OCI-LY3 (cell line): ENCODE measurements at regions not wholly inside any gene's neighbourhood (a gene's known extent, or its start where the extent isn't known, plus 50 kb on each side); places are given as distances from the start of the nearest gene placed in this dataset.

Experiments
- H2AFZ ChIP-seq: fragments of 200-600, 300-600 bp; shearing (Covaris generic); 2 replicates; pipeline ENCODE4 v1.6.0; 2014; ENCODE audit warnings: antibody characterized with exemption, low read depth, low read length
- H3K27ac ChIP-seq: fragments of 200-600, 300-600 bp; sonication (generic); 2 replicates; pipeline ENCODE4 v1.5.1; 2014; ENCODE audit warnings: mild to moderate bottlenecking, low read length, moderate library complexity, mixed read lengths
- H3K27me3 ChIP-seq: fragments of 200-600, 300-600 bp; sonication (generic); 2 replicates; pipeline ENCODE4 v1.6.1; 2014; ENCODE audit warnings: low read depth, low read length, mixed read lengths
- H3K36me3 ChIP-seq: fragments of 200-600, 300-600 bp; sonication (generic); replicated peaks from 2 replicates; pipeline ENCODE3; 2014; ENCODE audit warnings: low read depth, low read length, mixed read lengths
- H3K4me1 ChIP-seq: fragments of 300-600, 200-600 bp; sonication (generic); 2 replicates; pipeline ENCODE4 v1.6.1; 2014; ENCODE audit warnings: low read length, mixed read lengths
- H3K4me2 ChIP-seq: fragments of 200-600, 300-600 bp; sonication (generic); 2 replicates; pipeline ENCODE4 v1.6.1; 2014; ENCODE audit warnings: low read length, mixed read lengths
- H3K4me3 ChIP-seq: fragments of 300-600, 200-600 bp; sonication (generic); 2 replicates; pipeline ENCODE4 v1.5.1; 2014; ENCODE audit warnings: antibody characterized with exemption, mild to moderate bottlenecking, low read length, moderate library complexity
- H3K79me2 ChIP-seq: fragments of 300-600, 200-600 bp; shearing (Covaris generic); 2 replicates; pipeline ENCODE4 v1.6.1; 2014; ENCODE audit warnings: mild to moderate bottlenecking, low read length, mixed read lengths
- H3K9ac ChIP-seq: fragments of 300-600, 200-600 bp; shearing (Covaris generic); 2 replicates; pipeline ENCODE4 v1.6.0; 2014; ENCODE audit warnings: mild to moderate bottlenecking, low read length, moderate library complexity
- H3K9me3 ChIP-seq: fragments of 200-600, 300-600 bp; shearing (Covaris generic); 2 replicates; pipeline ENCODE4 v1.6.1; 2014; ENCODE audit warnings: low read length, mixed read lengths; ENCODE audit not compliant: insufficient read depth
- H4K20me1 ChIP-seq: fragments of 200-600, 300-600 bp; sonication (generic); 2 replicates; pipeline ENCODE4 v1.6.1; 2016; ENCODE audit warnings: low read length, mixed read lengths; ENCODE audit not compliant: insufficient read depth
- EZH2phosphoT487 ChIP-seq: fragments of 200-600 bp; shearing (Covaris generic); IDR thresholded peaks from 2 replicates; pipeline ENCODE4 v1.6.1; 2018; ENCODE audit warnings: antibody characterized with exemption, mixed run types, low read depth
- TF ChIP-seq, protein P1 (sequence below): fragments of 200-600, 300-600 bp; sonication (generic); IDR thresholded peaks from 2 replicates; pipeline ENCODE4 v1.5.1; 2014; ENCODE audit warnings: antibody characterized with exemption, low read length, low read depth

DNA sequence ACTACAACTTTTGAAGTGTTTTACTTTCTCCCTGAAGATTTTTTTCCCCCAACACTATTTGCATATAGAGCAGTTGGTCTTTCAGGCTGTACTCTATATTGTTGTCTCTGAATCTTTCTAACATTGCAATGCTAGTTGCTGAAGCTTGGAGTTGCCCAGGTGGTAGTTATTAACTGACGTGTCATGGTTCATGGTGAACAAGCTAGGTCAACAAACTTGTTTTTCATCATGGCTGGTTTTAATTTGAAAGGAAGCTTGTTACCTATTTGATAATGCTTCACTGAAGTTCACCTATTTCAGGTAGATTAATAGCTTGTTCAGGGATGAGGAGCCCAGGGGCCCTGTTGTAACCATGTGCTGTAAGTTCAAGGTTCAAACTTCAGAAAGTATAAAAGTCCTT is 158.8 kb upstream of the ZEB2 start:
- H3K4me2 ChIP-seq = no peak overlapping the region
- H2AFZ ChIP-seq = no peak overlapping the region
- H3K4me1 ChIP-seq = peaks cover 7% of the 10 kb centered on the region

DNA sequence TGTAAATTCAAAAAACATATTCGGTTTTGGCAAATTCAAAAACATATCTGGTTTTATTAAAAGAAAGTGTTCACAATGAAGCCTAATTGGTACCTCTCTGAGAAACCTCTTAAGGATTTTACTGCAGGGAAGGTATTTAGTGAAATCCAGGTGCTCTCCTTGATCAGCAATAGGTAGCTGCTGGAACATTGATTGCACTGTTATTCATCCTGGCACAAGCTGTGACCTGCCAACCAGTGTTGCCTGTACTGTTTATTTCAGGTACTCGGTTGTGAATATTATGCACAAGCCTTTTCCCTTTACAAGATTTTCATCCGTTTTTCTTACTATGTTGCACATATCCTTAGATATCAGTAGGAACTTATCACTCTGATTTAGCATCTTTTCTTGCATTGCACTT is 155.8 kb upstream of the ZEB2 start:
- H3K36me3 ChIP-seq = no peaks in the 10 kb centered on the region
- no peak overlapping the region for H3K27ac ChIP-seq
- H4K20me1 ChIP-seq = no peaks in the 10 kb centered on the region
- TF ChIP-seq, protein P1, sequence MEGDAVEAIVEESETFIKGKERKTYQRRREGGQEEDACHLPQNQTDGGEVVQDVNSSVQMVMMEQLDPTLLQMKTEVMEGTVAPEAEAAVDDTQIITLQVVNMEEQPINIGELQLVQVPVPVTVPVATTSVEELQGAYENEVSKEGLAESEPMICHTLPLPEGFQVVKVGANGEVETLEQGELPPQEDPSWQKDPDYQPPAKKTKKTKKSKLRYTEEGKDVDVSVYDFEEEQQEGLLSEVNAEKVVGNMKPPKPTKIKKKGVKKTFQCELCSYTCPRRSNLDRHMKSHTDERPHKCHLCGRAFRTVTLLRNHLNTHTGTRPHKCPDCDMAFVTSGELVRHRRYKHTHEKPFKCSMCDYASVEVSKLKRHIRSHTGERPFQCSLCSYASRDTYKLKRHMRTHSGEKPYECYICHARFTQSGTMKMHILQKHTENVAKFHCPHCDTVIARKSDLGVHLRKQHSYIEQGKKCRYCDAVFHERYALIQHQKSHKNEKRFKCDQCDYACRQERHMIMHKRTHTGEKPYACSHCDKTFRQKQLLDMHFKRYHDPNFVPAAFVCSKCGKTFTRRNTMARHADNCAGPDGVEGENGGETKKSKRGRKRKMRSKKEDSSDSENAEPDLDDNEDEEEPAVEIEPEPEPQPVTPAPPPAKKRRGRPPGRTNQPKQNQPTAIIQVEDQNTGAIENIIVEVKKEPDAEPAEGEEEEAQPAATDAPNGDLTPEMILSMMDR = no peak
- no peak overlapping the region for H3K4me2 ChIP-seq
- H3K4me3 ChIP-seq = no peak overlapping the region
- H2AFZ ChIP-seq = no peak overlapping the region
- H3K9me3 ChIP-seq = no peaks in the 10 kb centered on the region
- peaks cover 15% of the 10 kb centered on the region for H3K4me1 ChIP-seq
- H3K79me2 ChIP-seq = no peaks in the 10 kb centered on the region
- H3K9ac ChIP-seq = no peak overlapping the region
- H3K27me3 ChIP-seq = no peaks in the 10 kb centered on the region

More for the DNA sequence above, 158.8 kb upstream of the ZEB2 start:
- Histone ChIP-seq H3K9me3 (no peaks in the 10 kb centered on the region), H3K79me2 (no peaks in the 10 kb centered on the region), H3K27ac (no peak overlapping the region), H4K20me1 (no peaks in the 10 kb centered on the region), H3K4me3 (no peak overlapping the region), H3K27me3 (peaks cover 7% of the 10 kb centered on the region; the same call in 1 of the 2 replicates), H3K9ac (no peak overlapping the region), H3K36me3 (no peaks in the 10 kb centered on the region)
- no peak for TF ChIP-seq EZH2phosphoT487
- TF ChIP-seq, protein P1 = no peak

DNA sequence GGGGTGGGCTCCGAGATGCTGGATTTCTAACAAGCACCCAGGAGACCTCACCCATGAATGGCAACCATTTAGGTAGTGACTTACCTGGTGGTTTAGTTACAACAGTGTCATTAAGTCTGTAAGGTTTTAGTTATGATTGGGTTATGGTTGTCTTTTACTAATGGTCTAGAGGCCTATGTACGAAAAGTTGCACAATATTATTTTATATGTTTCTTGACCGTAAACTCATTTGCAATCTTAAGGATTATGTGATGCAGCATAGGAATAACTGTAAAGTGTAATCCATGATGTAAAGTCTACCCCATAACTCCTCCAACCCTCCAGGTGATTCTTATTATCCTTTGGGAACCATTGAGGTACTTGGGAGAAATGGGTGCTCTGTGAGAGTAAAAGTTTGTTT is 155.4 kb upstream of the ZEB2 start:
- Histone ChIP-seq H3K27ac (no peak overlapping the region), H3K4me2 (no peak overlapping the region), H4K20me1 (no peaks in the 10 kb centered on the region), H3K9me3 (no peaks in the 10 kb centered on the region), H3K9ac (no peak overlapping the region), H3K4me3 (no peak overlapping the region), H3K36me3 (no peaks in the 10 kb centered on the region), H3K4me1 (peaks cover 15% of the 10 kb centered on the region), H2AFZ (no peak overlapping the region), H3K27me3 (no peaks in the 10 kb centered on the region), H3K79me2 (no peaks in the 10 kb centered on the region)
- no peak for TF ChIP-seq EZH2phosphoT487
- TF ChIP-seq, protein P1 = no peak

DNA sequence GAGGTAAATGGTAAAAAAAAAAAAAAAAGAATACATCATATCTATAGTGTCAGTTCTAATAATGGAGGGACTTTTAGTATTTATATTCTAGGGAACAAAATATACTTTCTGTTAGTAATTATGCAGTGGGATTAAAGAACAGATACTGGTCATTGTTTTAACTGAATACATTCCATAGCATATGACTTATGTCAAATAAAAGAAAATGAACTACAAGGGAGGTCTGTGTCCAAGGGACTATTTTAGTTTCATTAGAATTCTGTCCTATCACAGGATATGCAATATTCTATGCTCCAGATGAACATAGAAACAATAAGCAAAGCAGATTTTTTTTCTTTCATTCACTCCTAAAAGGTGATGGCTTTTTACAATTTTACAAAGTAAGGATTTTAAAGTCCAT is 154.2 kb upstream of the ZEB2 start:
- H3K4me1 ChIP-seq = peaks cover 20% of the 10 kb centered on the region
- H4K20me1 ChIP-seq = no peaks in the 10 kb centered on the region
- no peak overlapping the region for H3K4me3 ChIP-seq
- H3K36me3 ChIP-seq = no peaks in the 10 kb centered on the region
- H2AFZ ChIP-seq = no peak overlapping the region
- H3K79me2 ChIP-seq = no peaks in the 10 kb centered on the region
- no peak overlapping the region for H3K27ac ChIP-seq
- H3K9ac ChIP-seq = no peak overlapping the region
- no peak for TF ChIP-seq EZH2phosphoT487
- TF ChIP-seq, protein P1 = no peak
- no peaks in the 10 kb centered on the region for H3K9me3 ChIP-seq
- no peaks in the 10 kb centered on the region for H3K27me3 ChIP-seq
- no peak overlapping the region for H3K4me2 ChIP-seq
